PFSK-1 (cell line): ENCODE measurements at regions not wholly inside any gene's neighbourhood (a gene's known extent, or its start where the extent isn't known, plus 50 kb on each side); places are given as distances from the start of the nearest gene placed in this dataset.

ENCODE experiments used
- SIN3A ChIP-seq: IDR thresholded peaks from 2 replicates; pipeline ENCODE4 v1.6.1; 2012; ENCODE audit warnings: mild to moderate bottlenecking, low read length, moderate library complexity, borderline replicate concordance; ENCODE audit not compliant: insufficient read depth
- TAF1 ChIP-seq: IDR thresholded peaks from 2 replicates; pipeline ENCODE4 v1.6.1; 2012; ENCODE audit warnings: low read length, control low read depth, borderline replicate concordance; ENCODE audit not compliant: insufficient read depth

DNA sequence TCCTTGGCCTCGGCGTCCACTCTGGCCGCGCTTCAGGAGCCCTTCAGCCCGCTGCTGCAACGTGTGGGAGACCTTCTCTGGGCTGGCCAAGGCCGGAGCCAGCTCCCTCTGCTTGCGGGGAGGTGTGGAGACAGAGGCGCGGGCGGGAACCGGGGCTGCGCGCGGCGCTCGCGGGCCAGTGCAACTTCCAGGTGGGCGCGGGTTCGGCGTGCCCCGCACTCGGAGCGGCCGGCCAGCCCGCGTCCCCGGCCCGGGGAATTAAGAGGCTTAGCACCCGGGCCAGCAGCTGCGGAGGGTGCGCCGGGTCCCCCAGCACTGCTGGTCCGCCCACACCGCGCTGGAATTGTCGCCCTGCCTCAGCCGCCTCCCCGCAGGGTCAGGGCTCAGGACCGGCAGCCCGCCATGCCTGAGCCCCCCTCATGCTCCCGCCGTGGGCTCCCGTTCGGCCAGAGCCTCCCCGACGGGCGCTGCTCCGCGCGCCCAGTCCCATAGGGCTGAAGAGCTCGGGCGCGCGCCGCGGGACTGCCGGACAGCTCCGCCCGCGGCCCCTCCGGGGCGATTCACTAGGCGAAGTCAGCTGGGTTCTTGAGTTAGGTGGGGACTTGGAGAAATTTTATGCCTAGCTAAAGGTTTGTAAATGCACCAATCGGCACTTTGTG, 673.9 kb downstream of the SLC16A7 start:
- no peak for TF ChIP-seq SIN3A
- TF ChIP-seq TAF1, result no peak
